Ishikawa (cell line): ENCODE measurements at regions not wholly inside any gene's neighbourhood (a gene's known extent, or its start where the extent isn't known, plus 50 kb on each side); places are given as distances from the start of the nearest gene placed in this dataset.

Experiments
- CEBPB ChIP-seq: IDR thresholded peaks from 2 replicates; pipeline ENCODE4 v1.6.1; 2012
- CREB1 ChIP-seq: IDR thresholded peaks from 2 replicates; pipeline ENCODE4 v1.6.1; 2012; ENCODE audit warnings: low read depth
- EGR1 ChIP-seq: IDR thresholded peaks from 2 replicates; pipeline ENCODE4 v1.6.1; 2012
- EP300 ChIP-seq: IDR thresholded peaks from 2 replicates; pipeline ENCODE4 v1.6.1; 2012; ENCODE audit warnings: borderline replicate concordance
- FOXM1 ChIP-seq: IDR thresholded peaks from 2 replicates; pipeline ENCODE4 v1.6.1; 2012; ENCODE audit warnings: low read depth, borderline replicate concordance
- MAX ChIP-seq: IDR thresholded peaks from 2 replicates; pipeline ENCODE4 v1.6.1; 2012
- NFIC ChIP-seq: IDR thresholded peaks from 2 replicates; pipeline ENCODE4 v1.6.1; 2012
- RAD21 ChIP-seq: IDR thresholded peaks from 2 replicates; pipeline ENCODE4 v1.6.1; 2012; ENCODE audit warnings: low read depth
- REST ChIP-seq: IDR thresholded peaks from 2 replicates; pipeline ENCODE4 v1.6.1; 2012; ENCODE audit warnings: low read depth, mild to moderate bottlenecking
- TAF1 ChIP-seq: IDR thresholded peaks from 2 replicates; pipeline ENCODE4 v1.6.1; 2012; ENCODE audit warnings: low read depth, mild to moderate bottlenecking
- TCF12 ChIP-seq: IDR thresholded peaks from 2 replicates; pipeline ENCODE4 v1.6.1; 2012; ENCODE audit warnings: low read depth
- TEAD4 ChIP-seq: IDR thresholded peaks from 2 replicates; pipeline ENCODE4 v1.6.1; 2012
- USF1 ChIP-seq: IDR thresholded peaks from 2 replicates; pipeline ENCODE4 v1.6.1; 2012
- YY1 ChIP-seq: IDR thresholded peaks from 2 replicates; pipeline ENCODE4 v1.6.1; 2012; ENCODE audit warnings: low read depth
- ZBTB7A ChIP-seq: IDR thresholded peaks from 2 replicates; pipeline ENCODE4 v1.6.1; 2012; ENCODE audit warnings: low read depth

DNA sequence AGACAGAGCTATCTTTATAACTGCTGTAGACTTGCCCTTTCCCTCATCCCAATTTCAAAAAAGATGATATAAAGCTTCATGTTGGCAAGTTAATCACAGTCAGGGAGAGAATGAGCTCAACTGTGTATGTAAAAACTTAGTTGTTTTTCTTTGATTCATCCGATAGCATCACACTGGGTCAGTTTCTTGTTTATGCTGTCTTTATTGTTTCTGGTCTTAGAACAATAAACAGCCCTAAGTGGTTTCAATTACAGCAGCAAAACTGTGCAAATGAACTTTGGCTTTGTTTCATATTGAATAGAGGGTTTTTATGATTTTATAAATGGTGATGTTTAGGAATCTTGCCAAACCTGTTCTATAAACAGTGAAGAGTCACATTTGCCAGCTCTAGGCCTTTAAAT, 423.8 kb upstream of the CXADR start:
- no peak for TF ChIP-seq CREB1
- TF ChIP-seq FOXM1: no peak

DNA sequence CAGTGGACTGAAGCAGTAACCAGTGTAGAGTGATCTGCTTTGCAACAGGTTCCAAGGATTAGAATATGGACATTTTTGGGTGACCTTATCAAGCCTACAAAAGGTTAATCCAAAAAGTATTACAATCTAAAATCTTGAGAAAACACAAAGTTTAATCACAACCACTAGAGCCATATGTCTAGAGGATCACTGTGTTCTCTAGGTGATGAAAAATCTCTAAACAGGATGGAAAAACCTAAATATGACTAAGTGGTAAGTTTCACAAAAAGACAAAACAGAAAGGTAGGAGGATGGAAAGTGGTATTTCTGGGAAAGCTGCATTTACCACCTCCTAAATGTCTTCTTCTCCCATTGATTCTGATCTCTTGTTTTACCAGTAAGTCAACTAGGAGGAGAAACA, 411.1 kb upstream of the CXADR start:
- TF ChIP-seq REST (no peak), TEAD4 (no peak), NFIC (no peak), MAX (no peak), RAD21 (no peak), CREB1 (no peak), TAF1 (no peak), CEBPB (no peak), ZBTB7A (no peak), TCF12 (no peak), YY1 (no peak), EGR1 (no peak), EP300 (no peak), USF1 (no peak), FOXM1 (no peak)

GRCh38 chr21:17105932-17106331, 406.9 kb upstream of the CXADR start:
- TF ChIP-seq CREB1 (no peak), EP300 (no peak), CEBPB (no peak), TCF12 (no peak), YY1 (no peak), ZBTB7A (no peak), USF1 (no peak), TEAD4 (no peak), TAF1 (no peak), REST (no peak), MAX (no peak), NFIC (no peak), RAD21 (no peak)

DNA sequence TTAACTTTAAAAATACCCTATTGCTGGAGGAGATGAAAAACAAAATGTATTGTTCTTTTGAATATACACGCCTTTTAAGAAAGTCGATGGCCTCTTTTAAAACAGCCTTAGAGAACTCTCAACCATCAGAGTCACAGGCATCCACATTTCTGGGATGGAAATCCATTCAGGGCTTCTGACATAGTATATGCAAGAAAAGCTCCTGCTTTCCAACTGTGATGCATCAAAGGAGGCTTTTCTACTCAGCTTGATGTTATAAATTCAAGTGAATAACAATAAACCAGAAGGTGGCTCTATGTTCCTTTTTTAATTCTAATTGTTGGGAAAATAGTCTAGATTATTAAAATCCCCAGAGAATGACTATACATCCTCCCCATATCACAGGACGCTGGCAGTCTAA, 398.8 kb upstream of the CXADR start:
- TF ChIP-seq RAD21 (no peak), CEBPB (no peak)

DNA sequence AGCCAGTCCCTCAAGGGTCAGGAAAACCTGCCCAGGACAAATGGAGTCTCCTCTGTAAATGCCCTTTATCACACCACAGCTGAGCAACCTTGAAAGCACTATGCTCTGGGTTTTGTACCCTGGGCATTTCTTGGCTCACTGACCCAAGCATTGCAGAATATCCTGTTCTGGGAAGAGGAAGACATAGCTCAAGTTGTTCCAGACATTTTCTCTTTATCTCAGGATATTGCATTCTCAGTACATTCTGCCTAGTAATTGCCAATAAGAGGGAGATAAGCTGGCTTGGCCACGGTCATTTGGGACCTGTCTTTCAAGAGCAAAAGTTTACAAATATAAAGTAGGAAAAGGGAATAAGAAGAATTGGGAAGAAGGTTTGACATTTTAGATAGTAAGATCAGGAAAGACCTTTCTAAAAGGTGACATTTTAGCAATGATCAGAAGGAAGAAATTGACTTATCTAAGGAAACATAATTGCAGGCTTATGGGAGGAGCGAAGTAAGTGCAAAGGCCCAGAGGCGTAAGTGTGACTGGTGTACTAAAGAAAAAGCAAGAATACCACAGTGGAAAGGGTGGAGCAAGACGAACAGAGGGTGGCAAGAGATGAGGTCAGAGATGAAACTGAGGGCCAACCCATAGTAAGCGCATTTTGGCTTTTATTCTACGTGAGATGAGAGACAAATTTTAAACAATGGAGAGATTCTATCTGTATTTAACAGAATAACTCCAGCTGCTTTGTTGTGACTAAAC, 394.0 kb upstream of the CXADR start:
- no peak for TF ChIP-seq ZBTB7A
- TF ChIP-seq RAD21: no peak
- no peak for TF ChIP-seq NFIC
- no peak for TF ChIP-seq MAX
- TF ChIP-seq TAF1: no peak
- TF ChIP-seq USF1: no peak
- TF ChIP-seq TCF12: no peak
- no peak for TF ChIP-seq FOXM1
- TF ChIP-seq EGR1: no peak
- TF ChIP-seq CEBPB: no peak
- no peak for TF ChIP-seq YY1
